ENCODE measurements at regions not wholly inside any gene's neighbourhood (a gene's known extent, or its start where the extent isn't known, plus 50 kb on each side); places are given as distances from the start of the nearest gene placed in this dataset.

DNA sequence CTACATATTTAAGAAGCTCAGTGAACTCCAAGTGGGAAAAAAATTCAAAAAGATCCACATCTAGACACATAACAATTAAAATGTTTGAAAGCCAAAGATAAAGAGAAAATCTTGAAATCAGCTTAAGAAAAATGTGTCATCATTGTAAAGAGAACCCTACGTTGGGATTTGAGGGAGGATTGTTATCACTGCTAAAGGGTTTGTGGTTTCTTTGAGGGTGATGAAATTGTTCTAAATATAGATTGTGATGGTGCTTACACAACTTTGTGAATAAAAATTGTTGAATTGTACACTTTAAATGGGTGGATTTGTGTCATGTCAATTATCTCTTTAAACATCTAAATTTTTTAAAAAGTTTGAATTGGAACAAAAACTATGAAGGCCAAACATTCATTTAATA, 92.2 kb upstream of the ADAMTS19 start:
- DNase-seq: no peak
- H3K36me3 ChIP-seq: no peaks in the 10 kb centered on the region
- no peak overlapping the region for H3K4me3 ChIP-seq
- no peaks in the 10 kb centered on the region for H3K4me1 ChIP-seq
- H3K9me3 ChIP-seq: no peaks in the 10 kb centered on the region
- intact Hi-C loops (cut with DNase I): loop anchor here (10.0 kb wide), 1 partner anchor 397 kb away; no protein-coding TSS in a partner anchor
- no peaks in the 10 kb centered on the region for H3K27me3 ChIP-seq
- no peak overlapping the region for H3K9ac ChIP-seq (ENCODE audit: low read depth in 2 of 2, low read length in 2 of 2)
- H3K27ac ChIP-seq: no peak overlapping the region
- TF ChIP-seq, protein P1, sequence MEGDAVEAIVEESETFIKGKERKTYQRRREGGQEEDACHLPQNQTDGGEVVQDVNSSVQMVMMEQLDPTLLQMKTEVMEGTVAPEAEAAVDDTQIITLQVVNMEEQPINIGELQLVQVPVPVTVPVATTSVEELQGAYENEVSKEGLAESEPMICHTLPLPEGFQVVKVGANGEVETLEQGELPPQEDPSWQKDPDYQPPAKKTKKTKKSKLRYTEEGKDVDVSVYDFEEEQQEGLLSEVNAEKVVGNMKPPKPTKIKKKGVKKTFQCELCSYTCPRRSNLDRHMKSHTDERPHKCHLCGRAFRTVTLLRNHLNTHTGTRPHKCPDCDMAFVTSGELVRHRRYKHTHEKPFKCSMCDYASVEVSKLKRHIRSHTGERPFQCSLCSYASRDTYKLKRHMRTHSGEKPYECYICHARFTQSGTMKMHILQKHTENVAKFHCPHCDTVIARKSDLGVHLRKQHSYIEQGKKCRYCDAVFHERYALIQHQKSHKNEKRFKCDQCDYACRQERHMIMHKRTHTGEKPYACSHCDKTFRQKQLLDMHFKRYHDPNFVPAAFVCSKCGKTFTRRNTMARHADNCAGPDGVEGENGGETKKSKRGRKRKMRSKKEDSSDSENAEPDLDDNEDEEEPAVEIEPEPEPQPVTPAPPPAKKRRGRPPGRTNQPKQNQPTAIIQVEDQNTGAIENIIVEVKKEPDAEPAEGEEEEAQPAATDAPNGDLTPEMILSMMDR (IDR thresholded peaks at IDR 0.05): no peak

DNA sequence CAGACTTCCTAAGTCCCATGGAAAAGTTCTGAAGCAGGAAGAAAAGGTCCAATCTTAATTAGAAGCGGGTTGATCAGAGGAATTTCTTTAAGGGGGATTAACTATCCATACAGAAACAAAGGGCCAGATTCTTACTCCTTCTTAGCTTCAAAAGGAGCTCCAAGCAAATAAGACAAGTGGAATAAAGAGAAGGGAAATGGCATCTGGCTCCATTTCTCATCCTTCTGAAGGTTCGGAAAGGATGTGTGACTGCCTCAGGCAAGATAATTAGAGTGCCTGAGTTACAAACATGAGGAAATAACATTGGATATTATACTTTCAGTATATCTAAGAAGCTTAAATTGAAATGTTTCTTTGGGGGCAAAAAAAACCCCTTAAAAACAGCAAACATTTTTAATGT, 88.1 kb upstream of the ADAMTS19 start:
- Histone ChIP-seq H3K9me3 (no peaks in the 10 kb centered on the region), H3K4me3 (no peak overlapping the region), H3K27ac (no peak overlapping the region), H3K4me1 (no peaks in the 10 kb centered on the region), H3K9ac (ENCODE audit: low read depth in 2 of 2, low read length in 2 of 2) (no peak overlapping the region), H3K36me3 (no peaks in the 10 kb centered on the region), H3K27me3 (no peaks in the 10 kb centered on the region)
- TF ChIP-seq, protein P1 (IDR thresholded peaks at IDR 0.05): no peak
- intact Hi-C loops (cut with DNase I): no loop called here
- no peak for DNase-seq

DNA sequence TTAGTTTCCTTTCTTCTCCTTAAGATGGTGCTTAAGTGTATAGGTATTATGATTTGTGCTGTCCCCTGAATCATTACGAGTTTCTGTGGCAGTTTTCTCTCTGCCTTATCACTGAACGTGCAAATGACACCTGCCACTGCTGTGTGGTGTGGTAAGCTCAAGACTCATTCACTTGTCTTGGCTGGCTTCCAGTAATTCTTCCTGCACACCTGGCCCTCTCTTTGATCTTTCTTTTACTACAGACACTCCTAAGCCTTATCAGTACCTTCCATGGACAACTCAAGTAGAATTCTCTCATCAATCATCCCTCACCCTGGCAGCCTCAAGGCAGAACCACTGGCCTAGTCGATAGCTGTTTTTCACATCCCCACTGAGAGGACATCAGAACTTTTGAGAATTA, 82.6 kb upstream of the ADAMTS19 start:
- intact Hi-C loops (cut with DNase I): no loop called here
- peak overlapping the region in 1 of 2 donors; percentile 7 for H3K9ac ChIP-seq (ENCODE audit: low read depth in 2 of 2, low read length in 2 of 2)
- H3K9me3 ChIP-seq: no peaks in the 10 kb centered on the region
- H3K36me3 ChIP-seq: no peaks in the 10 kb centered on the region
- no peaks in the 10 kb centered on the region for H3K4me1 ChIP-seq
- peak overlapping the region; percentile 45 for H3K27ac ChIP-seq
- DNase-seq: peak; percentile 76
- TF ChIP-seq, protein P1 (IDR thresholded peaks at IDR 0.05): no peak
- H3K27me3 ChIP-seq: no peaks in the 10 kb centered on the region
- no peak overlapping the region for H3K4me3 ChIP-seq

DNA sequence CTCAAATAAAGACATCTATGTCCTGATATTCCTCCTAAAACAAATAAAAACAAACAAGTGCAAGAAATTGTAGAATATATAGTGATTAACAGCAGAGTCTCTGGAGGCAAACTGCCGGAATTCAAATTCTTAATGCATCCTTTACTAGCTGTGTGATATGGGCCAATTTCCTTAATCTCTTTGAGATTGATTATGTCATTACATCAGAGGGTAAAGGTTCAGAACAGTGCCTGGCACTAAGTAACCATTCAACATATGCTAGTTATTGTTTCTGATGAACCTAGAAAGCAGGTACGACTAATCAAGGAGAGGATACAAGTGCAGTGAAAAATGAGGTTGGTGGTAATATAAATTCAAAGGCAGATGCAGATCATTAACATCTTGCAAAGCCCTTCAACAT, 81.1 kb upstream of the ADAMTS19 start:
- no peaks in the 10 kb centered on the region for H3K9me3 ChIP-seq
- no peak for DNase-seq
- no peak overlapping the region for H3K9ac ChIP-seq (ENCODE audit: low read depth in 2 of 2, low read length in 2 of 2)
- H3K36me3 ChIP-seq: no peaks in the 10 kb centered on the region
- intact Hi-C loops (cut with DNase I): no loop called here
- H3K4me1 ChIP-seq: no peaks in the 10 kb centered on the region
- H3K27ac ChIP-seq: no peak overlapping the region
- H3K27me3 ChIP-seq: no peaks in the 10 kb centered on the region
- TF ChIP-seq, protein P1 (IDR thresholded peaks at IDR 0.05): no peak
- no peak overlapping the region for H3K4me3 ChIP-seq

DNA sequence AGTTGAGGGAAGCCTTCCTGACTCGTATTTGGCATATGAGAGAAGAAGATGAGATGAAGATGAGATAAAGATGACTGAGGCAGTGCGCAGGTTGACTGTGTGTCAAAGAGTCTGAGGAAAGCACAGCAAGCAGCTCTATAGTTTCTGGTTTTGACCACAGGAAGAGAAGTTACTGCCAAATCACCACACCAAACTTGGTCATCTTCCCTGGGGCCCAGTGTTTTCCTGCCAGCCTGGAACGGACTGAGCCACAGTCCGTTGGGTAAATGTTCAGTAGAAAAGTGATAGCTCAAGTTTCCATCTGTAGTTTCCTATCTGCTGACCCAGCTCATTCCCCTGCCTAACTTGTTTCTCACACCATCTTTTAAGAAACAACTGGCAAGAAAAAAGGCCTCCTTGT, 80.7 kb upstream of the ADAMTS19 start:
- Histone ChIP-seq H3K4me1 (no peaks in the 10 kb centered on the region), H3K27me3 (no peaks in the 10 kb centered on the region), H3K36me3 (no peaks in the 10 kb centered on the region), H3K9ac (ENCODE audit: low read depth in 2 of 2, low read length in 2 of 2) (no peak overlapping the region), H3K27ac (no peak overlapping the region), H3K4me3 (no peak overlapping the region), H3K9me3 (no peaks in the 10 kb centered on the region)
- no peak for DNase-seq
- TF ChIP-seq, protein P1 (IDR thresholded peaks at IDR 0.05): no peak
- intact Hi-C loops (cut with DNase I): no loop called here
